ENCODE measurements at regions not wholly inside any gene's neighbourhood (a gene's known extent, or its start where the extent isn't known, plus 50 kb on each side); places are given as distances from the start of the nearest gene placed in this dataset.

- Histone ChIP-seq H4K20me1 (ENCODE audit: insufficient read depth, low read length, poor library complexity, severe bottlenecking) (no peaks in the 10 kb centered on the region), H2AFZ (ENCODE audit: low read length) (no peak overlapping the region), H3K9me3 (ENCODE audit: insufficient read depth, low read depth, low read length) (no peaks in the 10 kb centered on the region), H3K9ac (ENCODE audit: low read depth, low read length, poor library complexity, severe bottlenecking) (no peak overlapping the region), H3K79me2 (ENCODE audit: insufficient read depth, low read length) (no peaks in the 10 kb centered on the region), H3K9me2 (replicated peaks; ENCODE audit: low read depth, low read length) (no peaks in the 10 kb centered on the region), H3K4me3 (ENCODE audit: low read length, poor library complexity, severe bottlenecking) (no peak overlapping the region), H3K36me3 (ENCODE audit: insufficient read depth, low read length) (no peaks in the 10 kb centered on the region), H3K4me1 (ENCODE audit: insufficient read depth, low read length, poor library complexity, severe bottlenecking) (no peaks in the 10 kb centered on the region), H3K4me2 (ENCODE audit: low read depth, low read length, poor library complexity, severe bottlenecking) (no peak overlapping the region), H3F3A (ENCODE audit: low read depth) (no peaks in the 10 kb centered on the region), H3K27me3 (ENCODE audit: insufficient read depth, low read length, poor library complexity, severe bottlenecking) (no peaks in the 10 kb centered on the region)
- TF ChIP-seq CTCF (conservative IDR thresholded peaks at IDR 0.05; ENCODE audit: low read length) (no peak), EZH2phosphoT487 (IDR thresholded peaks at IDR 0.05; ENCODE audit: borderline replicate concordance) (no peak)
Measured at GRCh38 chr14:65303190-65303898, 109.2 kb upstream of the FUT8 start.

GRCh38 chr14:65303899-65304222, 108.7 kb upstream of the FUT8 start:
- H4K20me1 ChIP-seq (ENCODE audit: insufficient read depth, low read length, poor library complexity, severe bottlenecking) = no peaks in the 10 kb centered on the region
- H3K79me2 ChIP-seq (ENCODE audit: insufficient read depth, low read length) = no peaks in the 10 kb centered on the region
- TF ChIP-seq CTCF (conservative IDR thresholded peaks at IDR 0.05; ENCODE audit: low read length) (no peak), EZH2phosphoT487 (IDR thresholded peaks at IDR 0.05; ENCODE audit: borderline replicate concordance) (no peak)
- no peak overlapping the region for H3K4me2 ChIP-seq (ENCODE audit: low read depth, low read length, poor library complexity, severe bottlenecking)
- H3K9me3 ChIP-seq (ENCODE audit: insufficient read depth, low read depth, low read length) = no peaks in the 10 kb centered on the region
- H3K4me1 ChIP-seq (ENCODE audit: insufficient read depth, low read length, poor library complexity, severe bottlenecking) = no peaks in the 10 kb centered on the region
- no peak overlapping the region for H3K9ac ChIP-seq (ENCODE audit: low read depth, low read length, poor library complexity, severe bottlenecking)
- H3K4me3 ChIP-seq (ENCODE audit: low read length, poor library complexity, severe bottlenecking) = no peak overlapping the region
- no peaks in the 10 kb centered on the region for H3F3A ChIP-seq (ENCODE audit: low read depth)
- H3K9me2 ChIP-seq (replicated peaks; ENCODE audit: low read depth, low read length) = no peaks in the 10 kb centered on the region
- H3K36me3 ChIP-seq (ENCODE audit: insufficient read depth, low read length) = no peaks in the 10 kb centered on the region
- H2AFZ ChIP-seq (ENCODE audit: low read length) = no peak overlapping the region
- no peaks in the 10 kb centered on the region for H3K27me3 ChIP-seq (ENCODE audit: insufficient read depth, low read length, poor library complexity, severe bottlenecking)

GRCh38 chr14:65304239-65304638, 108.3 kb upstream of the FUT8 start:
- Histone ChIP-seq H3K4me3 (ENCODE audit: low read length, poor library complexity, severe bottlenecking) (no peak overlapping the region), H3K4me1 (ENCODE audit: insufficient read depth, low read length, poor library complexity, severe bottlenecking) (no peaks in the 10 kb centered on the region), H2AFZ (ENCODE audit: low read length) (no peak overlapping the region), H3K4me2 (ENCODE audit: low read depth, low read length, poor library complexity, severe bottlenecking) (no peak overlapping the region), H4K20me1 (ENCODE audit: insufficient read depth, low read length, poor library complexity, severe bottlenecking) (no peaks in the 10 kb centered on the region), H3K9me3 (ENCODE audit: insufficient read depth, low read depth, low read length) (no peaks in the 10 kb centered on the region), H3K9me2 (replicated peaks; ENCODE audit: low read depth, low read length) (no peaks in the 10 kb centered on the region), H3F3A (ENCODE audit: low read depth) (no peaks in the 10 kb centered on the region), H3K27me3 (ENCODE audit: insufficient read depth, low read length, poor library complexity, severe bottlenecking) (no peaks in the 10 kb centered on the region), H3K9ac (ENCODE audit: low read depth, low read length, poor library complexity, severe bottlenecking) (no peak overlapping the region), H3K79me2 (ENCODE audit: insufficient read depth, low read length) (no peaks in the 10 kb centered on the region), H3K36me3 (ENCODE audit: insufficient read depth, low read length) (no peaks in the 10 kb centered on the region)
- TF ChIP-seq EZH2phosphoT487 (IDR thresholded peaks at IDR 0.05; ENCODE audit: borderline replicate concordance) (no peak), CTCF (conservative IDR thresholded peaks at IDR 0.05; ENCODE audit: low read length) (no peak)
